ENCODE measurements at regions not wholly inside any gene's neighbourhood (a gene's known extent, or its start where the extent isn't known, plus 50 kb on each side); places are given as distances from the start of the nearest gene placed in this dataset.

- TF ChIP-seq ZFX (IDR thresholded peaks at IDR 0.05) (no peak), CTCF (conservative IDR thresholded peaks at IDR 0.05) (no peak)
- no peak overlapping the region for H3K27ac ChIP-seq
These were observed 84.0 kb upstream of the ZBED5 start for GRCh38 chr11:10941871-10942270.

- H3K27ac ChIP-seq = no peak overlapping the region
- TF ChIP-seq ZFX (IDR thresholded peaks at IDR 0.05) = no peak
- TF ChIP-seq CTCF (conservative IDR thresholded peaks at IDR 0.05) = no peak
These were observed 83.6 kb upstream of the ZBED5 start for GRCh38 chr11:10941414-10941813.

- no peak overlapping the region for H3K27ac ChIP-seq
- no peak for TF ChIP-seq CTCF (conservative IDR thresholded peaks at IDR 0.05)
These were observed 81.0 kb upstream of the ZBED5 start for GRCh38 chr11:10938650-10939387.

- no peak overlapping the region for H3K27ac ChIP-seq
- no peak for TF ChIP-seq CTCF (conservative IDR thresholded peaks at IDR 0.05)
- no peak for TF ChIP-seq ZFX (IDR thresholded peaks at IDR 0.05)
These were observed 80.4 kb upstream of the ZBED5 start for GRCh38 chr11:10938231-10938630.

- no peak overlapping the region for H3K27ac ChIP-seq
- TF ChIP-seq CTCF (conservative IDR thresholded peaks at IDR 0.05) = no peak
- no peak for TF ChIP-seq ZFX (IDR thresholded peaks at IDR 0.05)
These were observed 79.5 kb upstream of the ZBED5 start for GRCh38 chr11:10937385-10937771.

- TF ChIP-seq CTCF (conservative IDR thresholded peaks at IDR 0.05) (no peak), ZFX (IDR thresholded peaks at IDR 0.05) (no peak)
- H3K27ac ChIP-seq = no peak overlapping the region
These were observed 79.0 kb upstream of the ZBED5 start for GRCh38 chr11:10936626-10937384.

GRCh38 chr11:10935015-10935559 is 77.2 kb upstream of the ZBED5 start:
- H3K27ac ChIP-seq = no peak overlapping the region
- TF ChIP-seq ZFX (IDR thresholded peaks at IDR 0.05) = no peak
- TF ChIP-seq CTCF (conservative IDR thresholded peaks at IDR 0.05) = no peak
